ENCODE measurements at regions not wholly inside any gene's neighbourhood (a gene's known extent, or its start where the extent isn't known, plus 50 kb on each side); places are given as distances from the start of the nearest gene placed in this dataset.
"Not testable (repeated sequence)": the region's sequence is repeated elsewhere in the genome, so short reads cannot be mapped to it uniquely, and the experiment has no call there.

GRCh38 chr1:60703155-60703554, 379.2 kb upstream of the NFIA start:
- DNase-seq, result no peak

GRCh38 chr1:60699325-60699724, 383.0 kb upstream of the NFIA start:
- no peak for DNase-seq

- DNase-seq, result no peak
Measured at GRCh38 chr1:60697204-60697994, 385.0 kb upstream of the NFIA start.

- DNase-seq, result no peak
Measured at GRCh38 chr1:60696512-60696911, 385.8 kb upstream of the NFIA start.

GRCh38 chr1:60695716-60696171, 386.6 kb upstream of the NFIA start:
- DNase-seq, result no peak

GRCh38 chr1:60694980-60695379, 387.4 kb upstream of the NFIA start:
- no peak for DNase-seq

GRCh38 chr1:60692031-60692430, 390.3 kb upstream of the NFIA start:
- no peak for DNase-seq

- not testable (repeated sequence) for DNase-seq
Measured at GRCh38 chr1:60688221-60688620, 394.1 kb upstream of the NFIA start.

GRCh38 chr1:60681095-60681860, 401.1 kb upstream of the NFIA start:
- no peak for DNase-seq

GRCh38 chr1:60679524-60680375, 402.6 kb upstream of the NFIA start:
- no peak for DNase-seq

- DNase-seq, result no peak
Measured at GRCh38 chr1:60678802-60679201, 403.6 kb upstream of the NFIA start.

GRCh38 chr1:60678391-60678790, 404.0 kb upstream of the NFIA start:
- no peak for DNase-seq

GRCh38 chr1:60672449-60672848, 409.9 kb upstream of the NFIA start:
- DNase-seq, result no peak

GRCh38 chr1:60670302-60670701, 412.1 kb upstream of the NFIA start:
- no peak for DNase-seq

GRCh38 chr1:60668585-60668984, 413.8 kb upstream of the NFIA start:
- DNase-seq, result no peak

GRCh38 chr1:60665311-60665710, 417.1 kb upstream of the NFIA start:
- no peak for DNase-seq

- no peak for DNase-seq
Measured at GRCh38 chr1:60664086-60664625, 418.2 kb upstream of the NFIA start.

- DNase-seq, result no peak
Measured at GRCh38 chr1:60662486-60663044, 419.8 kb upstream of the NFIA start.

- DNase-seq, result no peak
Measured at GRCh38 chr1:60657926-60658325, 424.4 kb upstream of the NFIA start.

GRCh38 chr1:60655679-60656355, 426.5 kb upstream of the NFIA start:
- DNase-seq, result no peak

GRCh38 chr1:60640033-60640551, 442.3 kb upstream of the NFIA start:
- not testable (repeated sequence) for DNase-seq

- DNase-seq, result no peak
Measured at GRCh38 chr1:60639287-60639686, 443.1 kb upstream of the NFIA start.
